H1 (cell line): ENCODE measurements at regions not wholly inside any gene's neighbourhood (a gene's known extent, or its start where the extent isn't known, plus 50 kb on each side); places are given as distances from the start of the nearest gene placed in this dataset.

Experiments
- CBX8 ChIP-seq: fragments of 300-800, 300-1000 bp; sonication (generic); IDR thresholded peaks from 2 replicates; pipeline ENCODE4 v1.7.1; 2016; ENCODE audit warnings: low read depth, low read length, borderline replicate concordance
- CHD7 ChIP-seq: fragments of 300-600 bp; sonication (generic); IDR thresholded peaks from 2 replicates; pipeline ENCODE4 v1.7.1; 2012; ENCODE audit warnings: low read length, moderate library complexity, mild to moderate bottlenecking, inconsistent platforms; ENCODE audit not compliant: insufficient replicate concordance
- FOSL1 ChIP-seq: IDR thresholded peaks from 2 replicates; pipeline ENCODE4 v1.6.1; 2011; ENCODE audit warnings: mild to moderate bottlenecking, low read depth, low read length, moderate library complexity; ENCODE audit not compliant: insufficient read depth
- HDAC6 ChIP-seq: IDR thresholded peaks from one replicate; pipeline ENCODE4 v1.7.1; 2012; ENCODE audit warnings: low read depth, mild to moderate bottlenecking, inconsistent platforms, low read length, moderate library complexity
- RAD21 ChIP-seq, 2 experiments: IDR thresholded peaks in 1 of 2; conservative IDR thresholded peaks in 1 of 2; 2 replicates each; pipeline ENCODE4 v1.6.1; 2011; ENCODE audit warnings: low read depth in 2 of 2, low read length in 2 of 2, improper control_type of control experiment in 1 of 2, inconsistent platforms in 1 of 2, mild to moderate bottlenecking in 1 of 2, moderate library complexity in 1 of 2

- TF ChIP-seq RAD21 (IDR thresholded peaks at IDR 0.05 in 1 of 2, conservative IDR thresholded peaks at IDR 0.05 in 1 of 2; ENCODE audit: low read depth in 2 of 2, low read length in 2 of 2) (no peak), FOSL1 (no peak), CBX8 (no peak), CHD7 (no peak), HDAC6 (no peak)
Measured at GRCh38 chr6:139712830-139713229, 338.4 kb upstream of the CITED2 start (continued).
